Osteoblast (primary cell): ENCODE measurements at regions not wholly inside any gene's neighbourhood (a gene's known extent, or its start where the extent isn't known, plus 50 kb on each side); places are given as distances from the start of the nearest gene placed in this dataset.
A peak's percentile ranks its signal among the peaks of the same experiment; 100 is the strongest.
"Not testable (repeated sequence)": the region's sequence is repeated elsewhere in the genome, so short reads cannot be mapped to it uniquely, and the experiment has no call there.

ENCODE experiments used
- DNase-seq: peaks from one replicate; pipeline ENCODE4 v3.0.0; 2011; ENCODE audit warnings: low spot score, mixed read lengths; ENCODE audit not compliant: insufficient read length; ENCODE audit errors: missing footprints
- H2AFZ ChIP-seq: 2 replicates; pipeline ENCODE4 v1.6.0; 2011; ENCODE audit warnings: mild to moderate bottlenecking, low read length
- H3K27ac ChIP-seq: 2 replicates; pipeline ENCODE4 v1.5.1; 2011; ENCODE audit warnings: mild to moderate bottlenecking, low read depth, low read length, moderate library complexity
- H3K27me3 ChIP-seq: 2 replicates; pipeline ENCODE4 v1.6.0; 2012; ENCODE audit warnings: mild to moderate bottlenecking, control low read depth, inconsistent platforms, low read length, moderate library complexity; ENCODE audit not compliant: insufficient read depth
- H3K36me3 ChIP-seq: 2 replicates; pipeline ENCODE4 v1.5.1; 2011; ENCODE audit warnings: mild to moderate bottlenecking, low read length, control low read depth, moderate library complexity; ENCODE audit not compliant: insufficient read depth
- H3K4me1 ChIP-seq: 2 replicates; pipeline ENCODE4 v1.5.1; 2011; ENCODE audit warnings: mild to moderate bottlenecking, low read length, control low read depth, moderate library complexity; ENCODE audit not compliant: insufficient read depth
- H3K4me2 ChIP-seq: 2 replicates; pipeline ENCODE4 v1.6.0; 2011; ENCODE audit warnings: mild to moderate bottlenecking, low read length; ENCODE audit not compliant: insufficient read depth
- H3K4me3 ChIP-seq: fragments of 200-600 bp; sonication (generic); 3 replicates; pipeline ENCODE4 v1.5.1; 2012; ENCODE audit warnings: mild to moderate bottlenecking, low read length, inconsistent platforms; ENCODE audit not compliant: insufficient read depth
- H3K79me2 ChIP-seq: 2 replicates; pipeline ENCODE4 v1.6.0; 2012; ENCODE audit warnings: mild to moderate bottlenecking, low read length, control low read depth, inconsistent platforms; ENCODE audit not compliant: insufficient read depth
- H3K9me3 ChIP-seq: 2 replicates; pipeline ENCODE4 v1.5.1; 2011; ENCODE audit warnings: low read depth, low read length, control low read depth
- H4K20me1 ChIP-seq: 2 replicates; pipeline ENCODE4 v1.6.0; 2012; ENCODE audit warnings: mild to moderate bottlenecking, low read length, control low read depth; ENCODE audit not compliant: insufficient read depth
- TF ChIP-seq, protein P1 (sequence below): IDR thresholded peaks from 2 replicates; pipeline ENCODE4 v1.5.1; 2011; ENCODE audit warnings: mild to moderate bottlenecking, low read depth, low read length, moderate library complexity; ENCODE audit errors: extremely low read depth

DNA sequence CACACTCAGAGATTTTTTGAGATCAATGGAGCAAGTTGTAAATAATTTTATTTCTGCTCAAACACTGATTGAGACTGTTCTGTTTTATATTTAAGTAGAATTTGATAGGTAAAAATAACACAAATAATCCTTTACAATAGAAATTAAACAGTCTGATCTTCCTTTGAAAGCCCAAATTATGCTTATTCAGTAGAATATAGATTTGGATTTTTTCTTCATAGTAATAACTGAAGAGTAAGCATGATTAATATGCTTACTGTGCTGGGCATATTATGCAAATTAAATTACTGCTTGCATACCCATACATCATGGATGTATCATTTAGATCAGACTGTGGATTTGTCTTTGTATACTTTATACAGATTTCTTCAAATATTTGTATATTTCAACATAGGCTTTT lies 121.4 kb downstream of the LEPR start:
- peaks cover 5% of the 10 kb centered on the region for H3K79me2 ChIP-seq
- TF ChIP-seq, protein P1, sequence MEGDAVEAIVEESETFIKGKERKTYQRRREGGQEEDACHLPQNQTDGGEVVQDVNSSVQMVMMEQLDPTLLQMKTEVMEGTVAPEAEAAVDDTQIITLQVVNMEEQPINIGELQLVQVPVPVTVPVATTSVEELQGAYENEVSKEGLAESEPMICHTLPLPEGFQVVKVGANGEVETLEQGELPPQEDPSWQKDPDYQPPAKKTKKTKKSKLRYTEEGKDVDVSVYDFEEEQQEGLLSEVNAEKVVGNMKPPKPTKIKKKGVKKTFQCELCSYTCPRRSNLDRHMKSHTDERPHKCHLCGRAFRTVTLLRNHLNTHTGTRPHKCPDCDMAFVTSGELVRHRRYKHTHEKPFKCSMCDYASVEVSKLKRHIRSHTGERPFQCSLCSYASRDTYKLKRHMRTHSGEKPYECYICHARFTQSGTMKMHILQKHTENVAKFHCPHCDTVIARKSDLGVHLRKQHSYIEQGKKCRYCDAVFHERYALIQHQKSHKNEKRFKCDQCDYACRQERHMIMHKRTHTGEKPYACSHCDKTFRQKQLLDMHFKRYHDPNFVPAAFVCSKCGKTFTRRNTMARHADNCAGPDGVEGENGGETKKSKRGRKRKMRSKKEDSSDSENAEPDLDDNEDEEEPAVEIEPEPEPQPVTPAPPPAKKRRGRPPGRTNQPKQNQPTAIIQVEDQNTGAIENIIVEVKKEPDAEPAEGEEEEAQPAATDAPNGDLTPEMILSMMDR, result no peak
- H3K9me3 ChIP-seq, result no peaks in the 10 kb centered on the region
- no peak overlapping the region for H3K4me2 ChIP-seq
- no peaks in the 10 kb centered on the region for H3K4me1 ChIP-seq
- H3K27ac ChIP-seq, result no peak overlapping the region
- H3K4me3 ChIP-seq, result no peak overlapping the region
- DNase-seq, result no peak
- no peaks in the 10 kb centered on the region for H3K36me3 ChIP-seq
- no peak overlapping the region for H2AFZ ChIP-seq
- no peaks in the 10 kb centered on the region for H4K20me1 ChIP-seq
- no peaks in the 10 kb centered on the region for H3K27me3 ChIP-seq

DNA sequence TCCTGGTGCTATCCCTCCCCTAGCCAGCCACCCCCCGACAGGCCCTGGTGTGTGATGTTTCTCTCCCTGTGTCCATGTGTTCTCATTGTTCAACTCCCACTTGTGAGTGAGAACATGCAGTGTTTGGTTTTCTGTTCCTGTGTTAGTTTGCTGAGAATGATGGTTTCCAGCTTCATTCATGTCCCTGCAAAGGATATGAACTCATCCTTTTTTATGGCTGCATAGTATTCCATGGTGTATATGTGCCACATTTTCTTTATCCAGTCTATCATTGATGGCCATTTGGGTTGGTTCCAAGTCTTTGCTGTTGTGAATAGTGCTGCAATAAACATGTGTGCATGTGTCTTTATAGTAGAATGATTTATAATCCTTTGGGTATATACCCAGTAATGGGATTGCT lies 122.1 kb downstream of the LEPR start:
- H3K4me2 ChIP-seq, H2AFZ ChIP-seq, H3K79me2 ChIP-seq, DNase-seq, H3K9me3 ChIP-seq, H3K4me3 ChIP-seq, H3K36me3 ChIP-seq, H3K4me1 ChIP-seq, H4K20me1 ChIP-seq, H3K27ac ChIP-seq, H3K27me3 ChIP-seq: not testable (repeated sequence)

DNA sequence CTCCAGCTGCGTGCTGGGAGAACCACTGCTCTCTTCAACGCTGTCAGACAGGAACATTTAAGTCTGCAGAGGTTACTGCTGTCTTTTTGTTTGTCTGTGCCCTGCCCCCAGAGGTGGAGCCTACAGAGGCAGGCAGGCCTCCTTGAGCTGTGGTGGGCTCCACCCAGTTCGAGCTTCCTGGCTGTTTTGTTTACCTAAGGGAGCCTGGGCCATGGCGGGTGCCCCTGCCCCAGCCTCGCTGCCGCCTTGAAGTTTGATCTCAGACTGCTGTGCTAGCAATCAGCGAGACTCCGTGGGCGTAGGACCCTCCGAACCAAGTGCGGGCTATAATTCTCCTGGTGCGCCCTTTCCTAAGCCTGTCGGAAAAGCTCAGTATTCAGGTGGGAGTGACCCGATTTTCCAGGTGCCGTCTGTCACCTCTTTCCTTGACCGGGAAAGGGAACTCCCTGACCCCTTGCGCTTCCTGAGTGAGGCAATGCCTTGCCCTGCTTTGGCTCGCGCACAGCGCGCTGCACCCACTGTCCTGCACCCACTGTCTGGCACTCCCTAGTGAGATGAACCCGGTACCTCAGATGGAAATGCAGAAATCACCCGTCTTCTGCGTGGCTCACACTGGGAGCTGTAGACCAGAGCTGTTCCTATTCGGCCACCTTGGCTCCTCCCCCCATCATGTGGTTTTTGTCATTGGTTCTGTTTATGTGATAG lies 130.0 kb downstream of the LEPR start:
- not testable (repeated sequence) for H3K9me3 ChIP-seq, H3K4me3 ChIP-seq, H4K20me1 ChIP-seq, H3K4me1 ChIP-seq, H3K27me3 ChIP-seq, H3K27ac ChIP-seq, DNase-seq, H3K36me3 ChIP-seq, H2AFZ ChIP-seq, H3K4me2 ChIP-seq, H3K79me2 ChIP-seq

DNA sequence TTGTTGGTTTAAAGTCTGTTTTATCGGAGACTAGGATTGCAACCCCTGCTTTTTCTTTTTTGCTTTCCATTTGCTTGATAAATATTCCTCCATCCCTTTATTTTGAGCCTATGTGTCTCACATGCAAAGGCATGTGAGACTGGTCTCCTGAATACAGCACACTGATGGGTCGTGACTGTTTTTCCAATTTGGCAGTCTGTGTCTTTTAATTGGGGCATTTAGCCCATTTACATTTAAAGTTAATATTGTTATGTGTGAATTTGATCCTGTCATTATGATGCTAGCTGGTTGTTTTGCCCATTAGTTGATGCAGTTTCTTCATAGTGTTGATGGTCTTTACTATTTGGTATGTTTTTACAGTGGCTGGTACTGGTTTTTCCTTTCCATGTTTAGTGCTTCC lies 132.0 kb downstream of the LEPR start:
- not testable (repeated sequence) for H3K9me3 ChIP-seq, H3K4me2 ChIP-seq, H3K79me2 ChIP-seq, H3K4me3 ChIP-seq, DNase-seq, H2AFZ ChIP-seq, H3K27ac ChIP-seq, H3K36me3 ChIP-seq, H3K4me1 ChIP-seq, H3K27me3 ChIP-seq, H4K20me1 ChIP-seq

DNA sequence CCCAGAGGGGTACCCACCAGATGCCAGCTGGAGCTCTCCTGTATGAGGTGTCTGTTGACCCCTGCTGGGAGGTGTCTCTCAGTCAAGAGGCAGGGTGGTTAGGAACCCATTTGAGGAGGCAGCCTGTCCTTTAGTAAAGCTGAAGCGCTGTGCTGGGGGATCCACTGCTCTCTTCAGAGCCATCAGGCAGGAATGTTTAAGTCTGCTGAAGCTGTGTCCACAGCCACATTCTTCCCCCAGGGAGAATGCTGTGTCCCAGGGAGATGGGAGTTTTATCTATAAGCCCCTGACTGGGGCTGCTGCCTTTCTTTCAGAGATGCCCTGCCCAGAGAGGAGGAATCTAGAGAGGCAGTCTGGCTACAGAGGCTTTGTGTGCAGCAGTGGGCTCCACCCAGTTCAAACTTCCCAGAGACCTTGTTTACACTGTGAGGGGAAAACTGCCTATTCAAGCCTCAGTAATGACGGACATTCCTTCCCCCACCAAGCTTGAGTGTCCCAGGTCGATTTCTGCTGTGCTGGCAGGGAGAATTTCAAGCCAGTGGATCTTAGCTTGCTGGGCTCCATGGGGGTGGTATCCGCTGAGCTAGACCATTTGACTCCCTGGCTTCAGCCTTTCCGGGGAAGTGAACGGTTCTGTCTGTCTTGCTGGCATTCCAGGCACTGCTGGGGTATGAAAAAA lies 133.8 kb downstream of the LEPR start:
- not testable (repeated sequence) for H3K27ac ChIP-seq, H3K4me2 ChIP-seq, H3K27me3 ChIP-seq, H3K9me3 ChIP-seq, H4K20me1 ChIP-seq, H3K79me2 ChIP-seq, H3K36me3 ChIP-seq, DNase-seq, H3K4me3 ChIP-seq, H3K4me1 ChIP-seq
- peak overlapping the region; percentile 66 for H2AFZ ChIP-seq

DNA sequence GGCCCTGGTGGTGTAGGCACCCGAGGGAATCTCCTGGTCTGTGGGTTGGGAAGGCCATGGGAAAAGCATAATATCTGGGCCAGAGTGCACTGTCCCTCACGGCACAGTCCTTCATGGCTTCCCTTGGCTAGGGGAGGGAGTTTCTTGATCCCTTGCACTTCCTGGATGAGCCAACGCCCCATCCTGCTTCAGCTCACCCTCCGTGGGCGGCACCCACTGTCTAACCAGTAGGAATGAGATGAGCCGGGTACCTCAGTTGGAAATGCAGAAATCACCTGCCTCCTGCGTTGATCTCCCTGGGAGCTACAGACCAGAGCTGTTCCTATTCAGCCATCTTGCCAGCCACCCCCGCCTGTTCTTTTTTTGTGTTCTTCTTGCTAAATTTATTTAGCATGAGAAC lies 134.4 kb downstream of the LEPR start:
- no peaks in the 10 kb centered on the region for H3K27me3 ChIP-seq
- no peaks in the 10 kb centered on the region for H3K9me3 ChIP-seq
- H3K36me3 ChIP-seq, result no peaks in the 10 kb centered on the region
- DNase-seq, result no peak
- H2AFZ ChIP-seq, result peak overlapping the region; percentile 66
- no peaks in the 10 kb centered on the region for H3K79me2 ChIP-seq
- TF ChIP-seq, protein P1, result no peak
- no peak overlapping the region for H3K4me2 ChIP-seq
- H4K20me1 ChIP-seq, result no peaks in the 10 kb centered on the region
- no peak overlapping the region for H3K4me3 ChIP-seq
- H3K4me1 ChIP-seq, result peaks cover 5% of the 10 kb centered on the region
- no peak overlapping the region for H3K27ac ChIP-seq
